Transverse colon (tissue), 4 donors: ENCODE measurements at regions not wholly inside any gene's neighbourhood (a gene's known extent, or its start where the extent isn't known, plus 50 kb on each side); places are given as distances from the start of the nearest gene placed in this dataset.

Source experiments
- CTCF ChIP-seq, 5 experiments: fragments of 200-600 bp in 3 of 5; fragments of 450-650 bp in 2 of 5; sonication (generic) in 3 of 5; IDR thresholded peaks; 1 replicate in 2 of 5; 2 replicates in 3 of 5; pipeline ENCODE4 v1.5.1; 2016 to 2017; ENCODE audit warnings: antibody characterized with exemption in 5 of 5, inconsistent platforms in 3 of 5, mild to moderate bottlenecking in 2 of 5, moderate library complexity in 1 of 5
- EP300 ChIP-seq: sonication (generic); formaldehyde crosslinking; IDR thresholded peaks from one replicate; pipeline ENCODE4 v1.6.1; 2017; ENCODE audit warnings: antibody characterized with exemption, low read depth
- POLR2A ChIP-seq: fragments of 450-650 bp; IDR thresholded peaks from one replicate; pipeline ENCODE4 v1.6.1; 2016; ENCODE audit warnings: antibody characterized with exemption, mild to moderate bottlenecking, moderate library complexity
- POLR2AphosphoS5 ChIP-seq, 3 donors: sonication (generic); formaldehyde crosslinking; IDR thresholded peaks; one replicate each; pipeline ENCODE4 v1.6.1; 2016; ENCODE audit warnings: antibody characterized with exemption in 3 of 3

GRCh38 chr3:103134023-103134724, 699.4 kb downstream of the ZPLD1 start:
- TF ChIP-seq POLR2A (no peak), CTCF (IDR thresholded peaks at IDR 0.05) (no peak), POLR2AphosphoS5 (IDR thresholded peaks at IDR 0.05) (no peak), EP300 (no peak)
